Mammary epithelial cell (primary cell): ENCODE measurements at regions not wholly inside any gene's neighbourhood (a gene's known extent, or its start where the extent isn't known, plus 50 kb on each side); places are given as distances from the start of the nearest gene placed in this dataset.

ENCODE experiments used
- CTCF ChIP-seq, 2 donors: IDR thresholded peaks in 1 of 2; conservative IDR thresholded peaks in 1 of 2; 2 replicates each; pipeline ENCODE4 v1.5.1; 2011 to 2012; ENCODE audit warnings: inconsistent platforms in 2 of 2, low read length in 2 of 2, mild to moderate bottlenecking in 2 of 2, control low read depth in 1 of 2, low read depth in 1 of 2; ENCODE audit not compliant: insufficient read depth in 1 of 2; ENCODE audit errors: extremely low read depth in 1 of 2
- EZH2 ChIP-seq: IDR thresholded peaks from 2 replicates; pipeline ENCODE4 v1.6.1; 2012; ENCODE audit warnings: low read length, inconsistent platforms, borderline replicate concordance

GRCh38 chr6:98471444-98471843 lies 362.9 kb upstream of the POU3F2 start:
- TF ChIP-seq CTCF (conservative IDR thresholded peaks at IDR 0.05 in 1 of 2, IDR thresholded peaks at IDR 0.05 in 1 of 2; ENCODE audit: extremely low read depth in 1 of 2, insufficient read depth in 1 of 2, low read depth in 1 of 2, low read length in 2 of 2) = no peak
- no peak for TF ChIP-seq EZH2
